GM18502 (cell line): ENCODE measurements at regions not wholly inside any gene's neighbourhood (a gene's known extent, or its start where the extent isn't known, plus 50 kb on each side); places are given as distances from the start of the nearest gene placed in this dataset.

Experiments used
- ATAC-seq: cut with Tn5 transposase; IDR thresholded peaks from one replicate; pipeline ENCODE4 v1.9.1; 2021; ENCODE audit warnings: mild to moderate bottlenecking; ENCODE audit not compliant: unreplicated experiment, poor library complexity

DNA sequence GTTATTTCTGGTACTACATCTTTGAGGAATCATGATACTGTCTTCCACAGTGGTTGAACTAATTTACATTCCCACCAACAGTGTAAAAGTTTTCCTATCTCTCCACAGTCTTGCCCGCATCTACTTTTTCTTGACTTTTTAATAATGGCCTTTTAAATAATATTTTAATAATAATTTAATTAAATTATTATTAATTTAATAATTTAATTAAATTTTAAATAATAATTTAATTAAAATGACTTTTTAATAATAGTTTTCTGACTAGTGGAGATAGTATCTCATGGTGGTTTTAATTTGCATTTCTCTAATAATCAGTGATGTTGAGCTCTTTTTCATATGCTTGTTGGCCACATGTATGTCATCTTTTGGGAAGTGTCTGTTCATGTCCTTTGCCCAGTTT, 1395.0 kb upstream of the ADGRL3 start:
- no peak for ATAC-seq

DNA sequence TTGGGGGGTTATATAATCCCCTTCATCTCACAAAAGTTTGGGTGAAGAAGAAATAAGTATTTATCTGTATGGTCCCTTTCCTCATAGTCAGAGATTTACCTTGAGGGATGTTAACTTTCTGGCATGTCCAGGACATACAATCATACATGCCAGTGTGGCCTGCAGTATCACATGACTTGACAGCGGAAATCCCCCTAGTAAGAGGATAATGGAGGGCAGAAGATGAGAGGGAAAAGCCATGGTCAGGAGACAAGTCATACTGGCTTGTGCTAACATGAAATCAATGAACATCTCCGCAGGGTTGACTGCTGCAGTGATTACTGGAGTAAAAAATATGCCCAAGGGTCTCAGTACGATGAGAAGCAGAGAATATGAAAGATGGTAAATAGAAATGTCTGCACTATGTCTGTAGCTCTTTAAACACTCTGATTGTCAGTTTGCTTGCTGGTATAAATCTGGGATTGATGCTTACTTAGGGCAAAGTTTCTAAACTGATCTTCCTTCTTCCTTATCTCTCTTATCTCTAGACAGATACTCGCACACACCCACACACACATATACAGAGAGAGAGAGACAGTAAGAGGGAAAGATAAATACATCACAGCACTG, 1385.6 kb upstream of the ADGRL3 start:
- ATAC-seq: no peak

DNA sequence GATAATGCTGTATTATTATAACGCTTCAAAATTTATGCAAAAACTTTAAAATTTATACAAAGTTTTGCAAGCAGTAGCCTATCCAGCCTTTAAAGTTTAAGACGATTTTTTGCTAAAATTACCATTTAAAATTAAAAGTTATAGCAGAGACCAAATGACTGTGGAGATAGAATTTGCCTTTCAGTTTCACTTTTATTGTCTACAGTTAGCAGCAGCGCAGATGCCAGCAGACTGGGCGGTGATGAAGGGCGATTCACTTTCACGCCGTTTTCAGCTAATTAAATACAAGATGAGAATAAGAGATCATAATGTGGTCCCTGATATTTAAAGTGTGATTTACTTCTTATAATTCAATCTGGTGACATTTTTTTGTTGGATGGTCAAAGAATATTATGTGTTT, 1381.5 kb upstream of the ADGRL3 start:
- ATAC-seq: peak; percentile 67

- ATAC-seq: no peak
These were observed 1376.8 kb upstream of the ADGRL3 start for GRCh38 chr4:59823311-59823710.

DNA sequence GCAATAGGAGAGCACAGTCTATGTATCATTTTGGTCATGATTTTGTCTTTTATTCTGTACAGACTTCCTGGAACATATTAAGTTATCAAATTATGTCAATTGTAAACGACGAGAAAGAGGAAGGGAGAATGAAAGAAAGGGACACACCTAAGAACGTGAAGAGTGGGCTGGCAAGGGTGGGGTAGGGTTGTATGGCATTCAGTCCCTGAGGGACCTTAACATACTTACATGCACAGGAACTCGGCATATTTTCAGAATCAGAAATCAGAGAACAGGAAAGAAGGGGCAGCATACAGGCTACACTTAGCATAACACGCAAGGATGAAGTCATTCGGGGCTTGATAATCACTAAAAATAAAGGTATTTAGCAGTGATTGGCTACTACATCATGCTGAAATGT, 1375.0 kb upstream of the ADGRL3 start:
- ATAC-seq: no peak

DNA sequence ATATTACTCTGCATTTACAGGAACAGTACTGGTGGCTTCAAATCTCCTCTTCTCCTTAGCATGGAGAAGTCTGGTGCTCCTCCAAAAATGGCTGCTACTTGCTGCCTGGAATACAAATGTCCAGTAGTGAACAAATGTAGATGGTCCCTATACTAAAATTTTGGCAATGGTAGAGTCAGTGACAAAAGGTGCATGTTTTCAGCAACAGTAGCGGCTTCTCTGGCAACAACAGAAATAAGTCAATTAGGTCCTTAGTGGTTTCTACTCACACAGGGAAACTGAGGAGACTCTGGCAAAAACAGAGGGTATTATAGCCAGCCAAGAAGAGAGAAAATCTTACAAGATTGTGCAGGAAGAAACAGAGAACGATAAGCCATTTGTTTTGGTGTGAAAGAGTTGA, 1368.4 kb upstream of the ADGRL3 start:
- no peak for ATAC-seq

GRCh38 chr4:59834943-59835342, 1365.2 kb upstream of the ADGRL3 start:
- no peak for ATAC-seq

DNA sequence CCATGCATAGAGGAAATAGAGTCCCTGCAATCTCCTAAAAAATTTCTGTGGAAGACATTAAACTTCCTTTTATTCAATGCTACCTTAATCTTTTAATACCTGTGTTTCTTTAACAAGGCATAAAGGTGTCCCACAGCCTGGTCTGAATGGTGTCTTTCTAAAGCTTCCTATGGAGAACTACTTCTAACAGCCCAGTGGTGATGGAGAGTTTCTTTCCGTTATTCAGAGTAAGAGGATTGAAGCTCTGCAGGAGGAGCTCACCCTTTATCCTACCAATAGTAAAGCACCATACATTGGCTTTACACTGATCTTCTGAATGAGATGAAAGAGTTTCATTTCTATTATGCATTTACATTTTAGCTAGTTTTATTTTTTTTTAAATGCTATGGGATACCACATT, 1362.4 kb upstream of the ADGRL3 start:
- ATAC-seq: no peak

GRCh38 chr4:59838236-59838635, 1361.9 kb upstream of the ADGRL3 start:
- ATAC-seq: no peak

GRCh38 chr4:59841698-59842097, 1358.4 kb upstream of the ADGRL3 start:
- no peak for ATAC-seq

- ATAC-seq: no peak
These were observed 1351.7 kb upstream of the ADGRL3 start for GRCh38 chr4:59848457-59848856.

GRCh38 chr4:59855630-59856352, 1344.3 kb upstream of the ADGRL3 start:
- ATAC-seq: no peak

DNA sequence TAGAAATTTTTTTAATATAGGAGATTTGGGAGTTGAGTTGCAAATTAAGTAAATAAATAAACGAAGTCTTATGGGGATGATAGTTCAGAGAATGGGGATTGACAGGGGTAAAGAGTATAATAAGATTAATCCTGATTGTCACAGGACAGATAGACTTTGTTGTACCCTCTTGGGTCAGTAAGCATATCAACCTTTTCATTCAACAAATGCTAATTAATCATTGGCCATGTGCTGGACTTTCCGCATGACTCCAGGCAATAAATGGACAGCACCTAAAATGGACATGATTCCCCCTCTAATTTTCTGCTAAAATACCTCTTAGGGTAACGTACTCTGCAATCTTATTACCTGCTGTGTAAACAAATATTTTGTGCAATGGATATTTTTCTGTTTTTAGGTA, 1331.1 kb upstream of the ADGRL3 start:
- no peak for ATAC-seq

DNA sequence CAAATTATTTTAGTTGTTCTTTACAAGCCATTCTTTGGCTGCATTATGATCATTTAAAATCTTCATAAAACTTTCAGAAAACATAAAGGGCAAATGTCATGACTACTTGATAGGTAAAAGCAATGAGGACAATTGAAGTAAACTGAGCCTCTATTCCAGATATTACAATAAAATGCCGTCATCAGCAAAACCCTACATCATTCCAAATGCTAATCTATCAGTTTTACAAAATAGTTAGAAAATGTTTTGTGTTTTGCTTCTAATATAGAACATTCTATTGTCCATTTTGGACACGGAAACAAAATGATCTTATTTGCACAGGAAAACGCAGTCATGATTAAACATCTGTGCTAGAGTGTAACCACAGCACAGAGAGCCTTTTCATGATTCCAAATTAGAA, 1330.6 kb upstream of the ADGRL3 start:
- ATAC-seq: no peak

- ATAC-seq: no peak
These were observed 1318.5 kb upstream of the ADGRL3 start for GRCh38 chr4:59881632-59882031.

GRCh38 chr4:59904331-59904730, 1295.8 kb upstream of the ADGRL3 start:
- ATAC-seq: no peak

DNA sequence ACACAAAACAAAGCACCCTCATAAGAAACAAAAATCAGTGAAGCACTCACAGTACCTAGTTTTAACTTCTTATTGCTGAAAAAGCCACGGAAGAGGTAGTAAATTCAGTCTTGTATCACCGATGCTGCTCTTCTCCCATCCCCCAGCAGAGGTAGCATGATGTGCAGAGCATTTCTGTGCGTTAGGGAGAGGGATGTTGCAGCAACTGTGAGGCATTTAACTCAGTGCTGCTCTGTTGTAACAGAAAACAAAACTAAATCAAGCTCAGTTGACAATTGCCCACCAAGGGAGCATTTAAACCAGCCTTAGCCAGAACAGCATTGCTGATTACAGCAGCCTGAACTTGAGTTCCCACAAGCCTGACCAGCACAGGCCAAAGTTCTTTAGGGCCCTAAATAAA, 1279.7 kb upstream of the ADGRL3 start:
- no peak for ATAC-seq

- no peak for ATAC-seq
These were observed 1274.8 kb upstream of the ADGRL3 start for GRCh38 chr4:59925290-59925689.

DNA sequence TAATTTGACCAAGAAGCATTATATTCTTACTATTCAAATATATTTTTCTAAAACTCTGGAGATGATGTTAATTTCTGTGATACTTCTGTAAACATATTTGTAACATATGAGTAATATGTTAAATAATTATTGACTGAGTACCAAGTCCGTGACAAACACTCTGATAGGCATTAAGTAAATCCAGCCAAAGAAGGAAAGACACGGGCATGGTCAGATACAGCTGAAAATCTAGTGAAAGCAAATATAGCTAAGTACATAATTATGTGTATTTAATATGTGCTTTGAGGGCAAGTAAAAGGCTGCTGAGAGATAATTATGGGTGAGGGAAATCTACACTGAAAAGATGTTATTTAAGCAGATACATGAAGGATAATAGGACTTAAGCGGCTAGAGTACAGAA, 1263.6 kb upstream of the ADGRL3 start:
- no peak for ATAC-seq

DNA sequence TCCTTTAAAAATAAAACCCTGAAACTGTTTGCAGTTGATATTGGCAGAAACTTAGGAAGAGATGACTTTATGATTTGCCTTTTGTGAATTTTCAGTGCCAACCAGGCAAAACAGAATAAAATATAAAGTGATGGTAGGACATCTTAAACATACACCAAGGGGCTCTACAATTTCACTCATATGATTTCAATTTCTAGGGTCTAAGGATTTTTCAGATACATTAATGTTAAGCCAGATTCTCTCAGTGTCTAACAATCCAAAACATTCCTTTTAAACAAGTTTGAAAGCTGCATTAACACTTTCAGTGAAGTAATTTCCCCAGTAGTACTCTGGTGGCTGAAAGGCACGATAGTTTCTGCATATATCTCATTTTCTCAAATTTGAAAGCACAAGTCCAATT, 1262.0 kb upstream of the ADGRL3 start:
- no peak for ATAC-seq

DNA sequence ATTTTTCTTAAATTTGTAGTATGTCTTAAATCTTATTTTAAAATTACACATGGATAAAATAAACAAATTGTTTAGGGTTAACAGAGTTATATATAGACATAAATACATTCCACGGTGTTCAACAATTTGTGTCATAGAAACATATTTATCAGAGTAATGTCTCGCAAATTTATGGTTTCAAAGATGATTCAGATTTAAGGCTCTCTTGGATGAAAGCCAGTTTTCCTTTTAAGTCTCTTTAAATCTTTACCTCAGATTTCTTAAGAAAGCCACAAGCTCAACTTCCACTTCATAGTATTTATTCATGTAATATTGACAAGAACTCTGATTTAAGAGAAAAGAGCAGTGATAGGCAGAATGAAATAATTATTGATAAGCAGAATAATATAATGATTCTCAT, 1254.8 kb upstream of the ADGRL3 start:
- ATAC-seq: no peak

DNA sequence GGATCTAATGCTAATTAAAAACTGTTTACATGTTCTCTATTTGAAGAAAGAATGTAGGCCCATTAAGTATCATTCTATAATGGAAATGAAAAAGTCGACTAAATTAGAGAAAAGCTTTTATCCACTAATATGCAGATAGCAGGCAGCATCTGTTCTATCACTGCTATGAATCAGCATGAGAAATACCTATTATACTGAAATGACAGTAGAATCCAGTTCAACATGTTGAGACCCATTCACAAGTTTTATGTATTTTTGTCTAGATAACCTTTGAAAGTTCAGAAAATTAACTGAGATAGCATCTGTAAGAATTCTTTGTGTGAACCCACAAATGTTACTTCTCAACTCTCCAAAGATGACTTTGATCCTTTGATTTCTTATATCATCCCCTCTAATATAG, 1254.4 kb upstream of the ADGRL3 start:
- no peak for ATAC-seq
